ENCODE measurements at regions not wholly inside any gene's neighbourhood (a gene's known extent, or its start where the extent isn't known, plus 50 kb on each side); places are given as distances from the start of the nearest gene placed in this dataset.

GRCh38 chr2:56713978-56714377, 530.2 kb downstream of the CCDC85A start:
- no peak for DNase-seq

- DNase-seq = no peak
Observed at GRCh38 chr2:56714400-56714799, 530.6 kb downstream of the CCDC85A start.

GRCh38 chr2:56715683-56716082, 531.9 kb downstream of the CCDC85A start:
- DNase-seq = no peak

GRCh38 chr2:56718413-56718812, 534.6 kb downstream of the CCDC85A start:
- DNase-seq = no peak

- no peak for DNase-seq
Observed at GRCh38 chr2:56729212-56729611, 545.4 kb downstream of the CCDC85A start.

GRCh38 chr2:56732946-56733345, 549.2 kb downstream of the CCDC85A start:
- DNase-seq = no peak

GRCh38 chr2:56739413-56739812, 555.6 kb downstream of the CCDC85A start:
- no peak for DNase-seq

GRCh38 chr2:56741601-56742102, 557.9 kb downstream of the CCDC85A start:
- DNase-seq = no peak

GRCh38 chr2:56743807-56744206, 560.0 kb downstream of the CCDC85A start:
- no peak for DNase-seq

GRCh38 chr2:56749152-56749752, 565.5 kb downstream of the CCDC85A start:
- DNase-seq = peak; percentile 13

GRCh38 chr2:56753182-56753581, 569.4 kb downstream of the CCDC85A start:
- no peak for DNase-seq

GRCh38 chr2:56754066-56754615, 570.4 kb downstream of the CCDC85A start:
- DNase-seq = no peak

GRCh38 chr2:56754627-56755026, 570.8 kb downstream of the CCDC85A start:
- DNase-seq = no peak

GRCh38 chr2:56757884-56758545, 574.2 kb downstream of the CCDC85A start:
- no peak for DNase-seq

- DNase-seq = no peak
Observed at GRCh38 chr2:56763683-56764082, 579.9 kb downstream of the CCDC85A start.

GRCh38 chr2:56768973-56769372, 585.2 kb downstream of the CCDC85A start:
- no peak for DNase-seq

GRCh38 chr2:56770490-56770889, 586.7 kb downstream of the CCDC85A start:
- DNase-seq = no peak

- DNase-seq = no peak
Observed at GRCh38 chr2:56784046-56784445, 600.3 kb downstream of the CCDC85A start.

GRCh38 chr2:56801214-56801613, 617.4 kb downstream of the CCDC85A start:
- DNase-seq = no peak

GRCh38 chr2:56801770-56802169, 618.0 kb downstream of the CCDC85A start:
- no peak for DNase-seq

- DNase-seq = no peak
Observed at GRCh38 chr2:56803596-56803995, 619.8 kb downstream of the CCDC85A start.

- DNase-seq = no peak
Observed at GRCh38 chr2:56806924-56807323, 623.1 kb downstream of the CCDC85A start.

- DNase-seq = no peak
Observed at GRCh38 chr2:56807861-56808260, 624.1 kb downstream of the CCDC85A start.

- DNase-seq = no peak
Observed at GRCh38 chr2:56811401-56811800, 627.6 kb downstream of the CCDC85A start.
